ENCODE measurements at regions not wholly inside any gene's neighbourhood (a gene's known extent, or its start where the extent isn't known, plus 50 kb on each side); places are given as distances from the start of the nearest gene placed in this dataset.
"Not testable (repeated sequence)": the region's sequence is repeated elsewhere in the genome, so short reads cannot be mapped to it uniquely, and the experiment has no call there.

- not testable (repeated sequence) for DNase-seq; H3K4me1 ChIP-seq (ENCODE audit: control insufficient read depth in 5 of 5, insufficient read depth in 5 of 5, low read length in 5 of 5); H3K27me3 ChIP-seq (ENCODE audit: control insufficient read depth in 3 of 3, insufficient read depth in 3 of 3, low read length in 2 of 3); H3K4me3 ChIP-seq; H3K9ac ChIP-seq (ENCODE audit: insufficient read depth in 1 of 2, low read length in 2 of 2); H3K36me3 ChIP-seq (ENCODE audit: control insufficient read depth in 4 of 4, insufficient read depth in 4 of 4, low read length in 4 of 4); H3K9me3 ChIP-seq (ENCODE audit: control insufficient read depth in 4 of 4, insufficient read depth in 3 of 4, low read length in 3 of 4); ATAC-seq (ENCODE audit: insufficient read depth, low FRiP score); H3K27ac ChIP-seq (ENCODE audit: low read depth in 1 of 2, low read length in 1 of 2)
- WGBS, 2 donors, result 96 to 97% methylated on average over 38 to 51 of the region's 51 CpGs
Observed at GRCh38 chr2:107747199-107747963, 79.3 kb upstream of the RGPD4 start.

DNA sequence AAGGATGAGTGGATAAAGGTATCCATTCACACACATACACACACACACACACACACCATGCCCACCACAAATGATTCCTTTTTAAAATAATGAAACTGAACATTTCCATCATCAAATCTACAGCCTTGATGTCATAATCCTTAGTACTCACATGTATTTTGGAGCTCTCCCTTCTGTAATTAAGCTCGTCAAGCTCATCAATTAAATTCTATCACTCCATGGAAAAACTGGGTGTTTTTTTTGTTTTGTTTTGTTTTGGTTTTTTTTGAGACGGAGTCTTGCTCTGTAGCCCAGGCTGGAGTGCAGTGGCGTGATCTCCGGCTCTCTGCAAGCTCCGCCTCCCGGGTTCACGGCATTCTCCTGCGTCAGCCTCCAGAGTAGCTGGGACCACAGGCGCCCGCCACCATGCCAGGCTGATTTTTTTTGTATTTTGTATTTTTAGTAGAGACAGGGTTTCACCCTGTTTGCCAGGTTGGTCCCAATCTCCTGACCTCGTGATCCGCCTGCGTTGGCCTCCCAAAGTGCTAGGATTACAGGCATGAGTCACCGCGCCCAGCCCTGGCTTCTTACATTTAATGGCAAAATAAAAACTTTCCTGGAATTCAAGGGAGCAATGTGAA lies 78.6 kb upstream of the RGPD4 start:
- Histone ChIP-seq H3K4me3 (no peak overlapping the region), H3K27me3 (ENCODE audit: control insufficient read depth in 3 of 3, insufficient read depth in 3 of 3, low read length in 2 of 3) (no peaks in the 10 kb centered on the region), H3K9ac (ENCODE audit: insufficient read depth in 1 of 2, low read length in 2 of 2) (no peak overlapping the region), H3K36me3 (ENCODE audit: control insufficient read depth in 4 of 4, insufficient read depth in 4 of 4, low read length in 4 of 4) (no peaks in the 10 kb centered on the region), H3K4me1 (ENCODE audit: control insufficient read depth in 5 of 5, insufficient read depth in 5 of 5, low read length in 5 of 5) (no peaks in the 10 kb centered on the region), H3K9me3 (ENCODE audit: control insufficient read depth in 4 of 4, insufficient read depth in 3 of 4, low read length in 3 of 4) (no peaks in the 10 kb centered on the region), H3K27ac (ENCODE audit: low read depth in 1 of 2, low read length in 1 of 2) (no peak overlapping the region)
- no peak for DNase-seq
- WGBS, 2 donors, result 93 to 96% methylated on average over 15 of the region's 15 CpGs
- ATAC-seq (ENCODE audit: insufficient read depth, low FRiP score), result no peak
- TF ChIP-seq, protein P1, sequence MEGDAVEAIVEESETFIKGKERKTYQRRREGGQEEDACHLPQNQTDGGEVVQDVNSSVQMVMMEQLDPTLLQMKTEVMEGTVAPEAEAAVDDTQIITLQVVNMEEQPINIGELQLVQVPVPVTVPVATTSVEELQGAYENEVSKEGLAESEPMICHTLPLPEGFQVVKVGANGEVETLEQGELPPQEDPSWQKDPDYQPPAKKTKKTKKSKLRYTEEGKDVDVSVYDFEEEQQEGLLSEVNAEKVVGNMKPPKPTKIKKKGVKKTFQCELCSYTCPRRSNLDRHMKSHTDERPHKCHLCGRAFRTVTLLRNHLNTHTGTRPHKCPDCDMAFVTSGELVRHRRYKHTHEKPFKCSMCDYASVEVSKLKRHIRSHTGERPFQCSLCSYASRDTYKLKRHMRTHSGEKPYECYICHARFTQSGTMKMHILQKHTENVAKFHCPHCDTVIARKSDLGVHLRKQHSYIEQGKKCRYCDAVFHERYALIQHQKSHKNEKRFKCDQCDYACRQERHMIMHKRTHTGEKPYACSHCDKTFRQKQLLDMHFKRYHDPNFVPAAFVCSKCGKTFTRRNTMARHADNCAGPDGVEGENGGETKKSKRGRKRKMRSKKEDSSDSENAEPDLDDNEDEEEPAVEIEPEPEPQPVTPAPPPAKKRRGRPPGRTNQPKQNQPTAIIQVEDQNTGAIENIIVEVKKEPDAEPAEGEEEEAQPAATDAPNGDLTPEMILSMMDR (IDR thresholded peaks at IDR 0.05; ENCODE audit: control extremely low read depth, extremely low read depth), result no peak

- ATAC-seq (ENCODE audit: insufficient read depth, low FRiP score) (no peak), DNase-seq (no peak)
- no peak overlapping the region for H3K27ac ChIP-seq (ENCODE audit: low read depth in 1 of 2, low read length in 1 of 2)
- no peaks in the 10 kb centered on the region for H3K9me3 ChIP-seq (ENCODE audit: control insufficient read depth in 4 of 4, insufficient read depth in 3 of 4, low read length in 3 of 4)
- H3K9ac ChIP-seq (ENCODE audit: insufficient read depth in 1 of 2, low read length in 2 of 2), result no peak overlapping the region
- no peaks in the 10 kb centered on the region for H3K36me3 ChIP-seq (ENCODE audit: control insufficient read depth in 4 of 4, insufficient read depth in 4 of 4, low read length in 4 of 4)
- no peak overlapping the region for H3K4me3 ChIP-seq
- 86 to 87% methylated on average over 3 of the region's 3 CpGs for WGBS, 2 donors
- H3K27me3 ChIP-seq (ENCODE audit: control insufficient read depth in 3 of 3, insufficient read depth in 3 of 3, low read length in 2 of 3), result no peaks in the 10 kb centered on the region
- TF ChIP-seq, protein P1 (IDR thresholded peaks at IDR 0.05; ENCODE audit: control extremely low read depth, extremely low read depth), result no peak
- H3K4me1 ChIP-seq (ENCODE audit: control insufficient read depth in 5 of 5, insufficient read depth in 5 of 5, low read length in 5 of 5), result no peaks in the 10 kb centered on the region
Observed at GRCh38 chr2:107751936-107752335, 74.8 kb upstream of the RGPD4 start.

DNA sequence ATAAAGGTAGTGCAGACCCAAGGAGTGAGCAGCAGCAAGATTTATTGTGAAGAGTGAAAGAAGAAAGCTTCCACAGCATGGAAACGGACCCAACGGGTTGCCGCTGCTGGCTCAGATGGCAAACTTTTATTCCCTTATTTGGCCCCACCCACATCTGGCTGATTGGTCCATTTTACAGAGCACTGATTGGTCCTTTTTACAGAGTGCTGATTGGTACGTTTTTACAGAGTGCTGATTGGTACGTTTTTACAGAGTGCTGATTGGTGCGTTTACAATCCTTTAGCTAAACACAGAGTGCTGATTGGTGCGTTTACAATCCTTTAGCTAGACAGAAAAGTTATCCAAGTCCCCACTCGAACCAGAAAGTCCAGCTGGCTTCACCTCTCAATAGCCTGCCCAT lies 72.9 kb upstream of the RGPD4 start:
- not testable (repeated sequence) for DNase-seq; H3K27me3 ChIP-seq (ENCODE audit: control insufficient read depth in 3 of 3, insufficient read depth in 3 of 3, low read length in 2 of 3); H3K36me3 ChIP-seq (ENCODE audit: control insufficient read depth in 4 of 4, insufficient read depth in 4 of 4, low read length in 4 of 4); H3K9me3 ChIP-seq (ENCODE audit: control insufficient read depth in 4 of 4, insufficient read depth in 3 of 4, low read length in 3 of 4); H3K4me3 ChIP-seq; H3K4me1 ChIP-seq (ENCODE audit: control insufficient read depth in 5 of 5, insufficient read depth in 5 of 5, low read length in 5 of 5); H3K27ac ChIP-seq (ENCODE audit: low read depth in 1 of 2, low read length in 1 of 2); ATAC-seq (ENCODE audit: insufficient read depth, low FRiP score); H3K9ac ChIP-seq (ENCODE audit: insufficient read depth in 1 of 2, low read length in 2 of 2)
- 87 to 90% methylated on average over 8 of the region's 8 CpGs for WGBS, 2 donors
